A549 (cell line): ENCODE measurements at regions not wholly inside any gene's neighbourhood (a gene's known extent, or its start where the extent isn't known, plus 50 kb on each side); places are given as distances from the start of the nearest gene placed in this dataset.

ENCODE experiments used
- ATAC-seq, 2 experiments: fragments of 200-7000 bp in 1 of 2; fragments of >200 bp in 1 of 2; cut with Nextera tagmentation in 1 of 2; cut with Tn5 transposase in 1 of 2; 3 replicates each; pipeline versions ENCODE4 v1.8.0 to v1.9.1; 2018 to 2020; ENCODE audit warnings: mild to moderate bottlenecking in 1 of 2, moderate library complexity in 1 of 2
- CTCF ChIA-PET: fragments of 300-600 bp; sonication (Branson Sonifier 250); formaldehyde crosslinking; extraction: SDS; loops from one replicate; lab custom pipeline; 2021; ENCODE audit warnings: antibody characterized with exemption, inconsistent platforms; lab: Yijun Ruan, JAX
- POLR2A ChIA-PET: fragments of 350-600 bp; formaldehyde crosslinking; extraction: SDS; loops from one replicate; lab custom pipeline; 2021; ENCODE audit warnings: antibody characterized with exemption, inconsistent platforms; lab: Yijun Ruan, JAX
- DNase-seq, 2 experiments: peaks; one replicate each; pipeline versions ENCODE4 v3.0.0 to v3.0.0-alpha.2; 2011 to 2016; ENCODE audit warnings: low read depth in 1 of 2, low spot score in 1 of 2
- FAIRE-seq: peaks from 2 replicates; lab custom pipeline; 2011; peaks lifted over from hg19 to GRCh38; lab: Jason Lieb, UNC
- H3K27ac ChIP-seq, 2 experiments: fragments of >200 bp; sonication (Bioruptor Twin); formaldehyde crosslinking; 3 replicates each; pipeline ENCODE4 v1.5.1; 2016 to 2017
- H3K4me1 ChIP-seq: fragments of >200 bp; sonication (Bioruptor Twin); formaldehyde crosslinking; 3 replicates; pipeline ENCODE4 v1.6.1; 2016
- H3K4me2 ChIP-seq: fragments of >200 bp; sonication (Bioruptor Twin); formaldehyde crosslinking; 3 replicates; pipeline ENCODE4 v1.6.1; 2016
- H3K4me3 ChIP-seq: fragments of >200 bp; sonication (Bioruptor Twin); formaldehyde crosslinking; 3 replicates; pipeline ENCODE4 v1.5.1; 2016
- H3K9me3 ChIP-seq: fragments of >200 bp; sonication (Bioruptor Twin); formaldehyde crosslinking; 3 replicates; pipeline ENCODE4 v1.6.1; 2016
- CBX8 ChIP-seq: fragments of 200-600 bp; sonication (generic); IDR thresholded peaks from 2 replicates; pipeline ENCODE4 v1.6.1; 2016
- EHF ChIP-seq: fragments of 250-450 bp; sonication (Bioruptor Pico); IDR thresholded peaks from 2 replicates; pipeline ENCODE4 v1.5.0; 2020; ENCODE audit warnings: mild to moderate bottlenecking
- EP300 ChIP-seq, 2 experiments: fragments of >200 bp; sonication (Bioruptor Twin); formaldehyde crosslinking; IDR thresholded peaks; 2 replicates in 1 of 2; 3 replicates in 1 of 2; pipeline ENCODE4 v1.6.1; 2016 to 2017
- FOSB ChIP-seq: fragments of 250-450 bp; sonication (Bioruptor Pico); IDR thresholded peaks from 2 replicates; pipeline ENCODE4 v1.5.0; 2020; ENCODE audit warnings: mild to moderate bottlenecking, moderate library complexity
- HDAC2 ChIP-seq: fragments of 200-600 bp; sonication (generic); IDR thresholded peaks from 2 replicates; pipeline ENCODE4 v1.6.1; 2016
- KDM1A ChIP-seq: fragments of 200-600 bp; sonication (generic); IDR thresholded peaks from 2 replicates; pipeline ENCODE4 v1.6.1; 2016; ENCODE audit warnings: low read depth, mild to moderate bottlenecking
- KDM5A ChIP-seq: fragments of 200-600 bp; sonication (generic); IDR thresholded peaks from 2 replicates; pipeline ENCODE4 v1.6.1; 2016; ENCODE audit warnings: antibody characterized with exemption, mild to moderate bottlenecking
- MAFK ChIP-seq: fragments of 450-650 bp; IDR thresholded peaks from 2 replicates; pipeline ENCODE4 v1.6.1; 2014; ENCODE audit not compliant: partially characterized antibody
- MYC ChIP-seq: IDR thresholded peaks from 2 replicates; pipeline ENCODE4 v1.6.1; 2012; ENCODE audit warnings: mild to moderate bottlenecking, inconsistent platforms, low read length, improper control_type of control experiment, borderline replicate concordance
- NPAS2 ChIP-seq: fragments of 250-450 bp; sonication (Bioruptor Pico); IDR thresholded peaks from 2 replicates; pipeline ENCODE4 v1.8.0; 2022; ENCODE audit warnings: mild to moderate bottlenecking, moderate library complexity, borderline replicate concordance
- NR3C1 ChIP-seq: fragments of >200 bp; sonication (Bioruptor Twin); formaldehyde crosslinking; IDR thresholded peaks from 3 replicates; pipeline ENCODE4 v1.6.1; 2017
- RAD21 ChIP-seq, 2 experiments: fragments of >200 bp in 1 of 2; sonication (Bioruptor Twin) in 1 of 2; formaldehyde crosslinking in 1 of 2; IDR thresholded peaks in 1 of 2; conservative IDR thresholded peaks in 1 of 2; 2 replicates in 1 of 2; 3 replicates in 1 of 2; pipeline ENCODE4 v1.6.1; 2012 to 2018; ENCODE audit warnings: inconsistent platforms in 1 of 2
- RARB ChIP-seq: fragments of 250-450 bp; sonication (Bioruptor Pico); IDR thresholded peaks from 2 replicates; pipeline ENCODE4 v1.8.0; 2021; ENCODE audit warnings: mild to moderate bottlenecking, moderate library complexity
- RNF2 ChIP-seq: fragments of 200-600 bp; sonication (generic); IDR thresholded peaks from 2 replicates; pipeline ENCODE4 v1.6.1; 2016; ENCODE audit warnings: low read depth, mild to moderate bottlenecking, antibody characterized with exemption, moderate library complexity, borderline replicate concordance
- SMC3 ChIP-seq: fragments of >200 bp; sonication (Bioruptor Twin); formaldehyde crosslinking; IDR thresholded peaks from 3 replicates; pipeline ENCODE4 v1.6.1; 2018; ENCODE audit warnings: inconsistent platforms
- SREBF2 ChIP-seq: fragments of 450-650 bp; IDR thresholded peaks from 2 replicates; pipeline ENCODE4 v1.6.1; 2014; ENCODE audit warnings: mild to moderate bottlenecking, moderate library complexity
- TFCP2L1 ChIP-seq: fragments of 250-450 bp; sonication (Bioruptor Pico); IDR thresholded peaks from 2 replicates; pipeline ENCODE4 v1.5.0; 2021; ENCODE audit warnings: mild to moderate bottlenecking
- ZC3H11A ChIP-seq: fragments of 450-650 bp; IDR thresholded peaks from 2 replicates; pipeline ENCODE4 v1.6.1; 2014; ENCODE audit warnings: antibody characterized with exemption, mild to moderate bottlenecking
- ZNF302 ChIP-seq: fragments of 250-450 bp; sonication (Bioruptor Pico); IDR thresholded peaks from 2 replicates; pipeline ENCODE4 v1.9.0; 2021; ENCODE audit warnings: inconsistent platforms, mild to moderate bottlenecking, moderate library complexity
- ZSCAN20 ChIP-seq: fragments of 250-450 bp; sonication (Bioruptor Pico); IDR thresholded peaks from 2 replicates; pipeline ENCODE4 v1.8.0; 2022; ENCODE audit warnings: mild to moderate bottlenecking, moderate library complexity
- WGBS: methylation state at CpG from one replicate; pipeline ENCODE4 v1.1.6; 2017; ENCODE audit errors: missing lambda C conversion rate; 5-methylcytosine and 5-hydroxymethylcytosine counted together
- TF ChIP-seq, protein P1 (sequence below): IDR thresholded peaks from 2 replicates; pipeline ENCODE4 v1.6.1; 2012; ENCODE audit warnings: low read depth, borderline replicate concordance
- TF ChIP-seq, protein P2 (sequence below): fragments of >200 bp; sonication (Bioruptor Twin); formaldehyde crosslinking; IDR thresholded peaks from 3 replicates; pipeline ENCODE4 v1.6.1; 2016
- TF ChIP-seq, protein P3 (sequence below): fragments of >200 bp; sonication (Bioruptor Twin); formaldehyde crosslinking; IDR thresholded peaks from 2 replicates; pipeline ENCODE4 v1.6.1; 2016
- TF ChIP-seq, protein P4 (sequence below): fragments of 150-350 bp; IDR thresholded peaks from 2 replicates; pipeline ENCODE4 v1.6.1; 2014; ENCODE audit warnings: low read depth, mild to moderate bottlenecking, low read length
- TF ChIP-seq, protein P5 (sequence below): fragments of 250-450 bp; sonication (Bioruptor Pico); IDR thresholded peaks from 2 replicates; pipeline ENCODE4 v1.5.0; 2020; ENCODE audit warnings: low read depth, mild to moderate bottlenecking, moderate library complexity

DNA sequence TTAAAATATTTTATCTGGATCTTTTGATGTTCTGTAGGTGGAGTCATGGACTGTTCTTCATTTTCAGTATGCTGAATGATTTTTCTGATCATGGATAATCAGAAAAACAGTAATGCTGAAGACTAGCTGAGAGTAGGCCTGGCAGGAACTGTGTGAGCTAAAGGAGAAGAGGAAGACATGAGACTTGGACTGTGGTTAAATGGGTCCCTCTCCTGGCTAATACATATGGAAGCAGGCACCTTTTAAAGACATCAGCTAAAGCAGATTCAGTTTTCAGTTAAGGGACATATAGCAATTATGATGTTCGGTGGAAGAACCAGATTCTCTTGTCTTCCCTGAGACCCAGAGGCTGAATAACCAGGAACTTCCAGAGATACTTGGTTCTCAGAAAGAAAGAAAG lies 169.4 kb downstream of the OLFM4 start:
- no peaks in the 10 kb centered on the region for H3K4me1 ChIP-seq
- WGBS, result 11% methylated on average over 1 of the region's 1 CpG
- TF ChIP-seq EP300 (IDR thresholded peaks at IDR 0.05) (no peak), KDM1A (no peak), ZC3H11A (no peak), MYC (no peak), NR3C1 (no peak)
- ChIA-PET CTCF (interaction anchor here (0.7 kb wide), 1 partner anchor 10 kb away, joined by 3 read pairs; no protein-coding TSS in a partner anchor), POLR2A (no interaction called here)
- no peak overlapping the region for H3K4me2 ChIP-seq
- FAIRE-seq, result no peak
- no peak for ATAC-seq
- no peaks in the 10 kb centered on the region for H3K9me3 ChIP-seq
- DNase-seq, result no peak
- H3K27ac ChIP-seq, result no peak overlapping the region
- H3K4me3 ChIP-seq, result no peak overlapping the region

DNA sequence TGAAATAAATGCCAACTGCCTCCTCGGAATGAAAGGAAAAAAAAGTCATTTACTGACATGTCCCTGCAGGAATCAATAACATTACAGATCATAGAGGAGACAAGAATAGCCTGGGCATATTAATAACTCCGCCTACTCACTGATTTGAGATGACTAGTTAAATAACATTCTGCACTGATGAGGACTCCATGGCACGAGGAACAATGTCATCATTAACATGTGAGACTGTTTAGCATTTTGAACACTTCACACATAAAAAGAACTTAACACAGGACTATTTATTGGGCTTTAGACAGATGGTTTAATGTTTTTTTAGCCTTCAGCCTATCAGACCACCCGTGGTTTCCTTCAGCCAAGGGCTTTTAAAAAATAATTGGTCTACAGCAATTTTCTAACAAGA lies 170.1 kb downstream of the OLFM4 start:
- TF ChIP-seq, protein P1, sequence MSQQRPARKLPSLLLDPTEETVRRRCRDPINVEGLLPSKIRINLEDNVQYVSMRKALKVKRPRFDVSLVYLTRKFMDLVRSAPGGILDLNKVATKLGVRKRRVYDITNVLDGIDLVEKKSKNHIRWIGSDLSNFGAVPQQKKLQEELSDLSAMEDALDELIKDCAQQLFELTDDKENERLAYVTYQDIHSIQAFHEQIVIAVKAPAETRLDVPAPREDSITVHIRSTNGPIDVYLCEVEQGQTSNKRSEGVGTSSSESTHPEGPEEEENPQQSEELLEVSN, result no peak
- no peak for TF ChIP-seq HDAC2
- TF ChIP-seq, protein P2, sequence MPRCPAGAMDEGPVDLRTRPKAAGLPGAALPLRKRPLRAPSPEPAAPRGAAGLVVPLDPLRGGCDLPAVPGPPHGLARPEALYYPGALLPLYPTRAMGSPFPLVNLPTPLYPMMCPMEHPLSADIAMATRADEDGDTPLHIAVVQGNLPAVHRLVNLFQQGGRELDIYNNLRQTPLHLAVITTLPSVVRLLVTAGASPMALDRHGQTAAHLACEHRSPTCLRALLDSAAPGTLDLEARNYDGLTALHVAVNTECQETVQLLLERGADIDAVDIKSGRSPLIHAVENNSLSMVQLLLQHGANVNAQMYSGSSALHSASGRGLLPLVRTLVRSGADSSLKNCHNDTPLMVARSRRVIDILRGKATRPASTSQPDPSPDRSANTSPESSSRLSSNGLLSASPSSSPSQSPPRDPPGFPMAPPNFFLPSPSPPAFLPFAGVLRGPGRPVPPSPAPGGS, result no peak
- Histone ChIP-seq H3K4me2 (no peak overlapping the region), H3K4me3 (no peak overlapping the region), H3K27ac (no peak overlapping the region), H3K9me3 (no peaks in the 10 kb centered on the region), H3K4me1 (no peaks in the 10 kb centered on the region)
- FAIRE-seq (no peak), ATAC-seq (no peak), DNase-seq (no peak)
- POLR2A ChIA-PET, result no interaction called here
- WGBS, result 1% methylated on average over 4 of the region's 4 CpGs
- CTCF ChIA-PET, result interaction anchor here (0.7 kb wide), 1 partner anchor 9 kb away, joined by 3 read pairs; no protein-coding TSS in a partner anchor

DNA sequence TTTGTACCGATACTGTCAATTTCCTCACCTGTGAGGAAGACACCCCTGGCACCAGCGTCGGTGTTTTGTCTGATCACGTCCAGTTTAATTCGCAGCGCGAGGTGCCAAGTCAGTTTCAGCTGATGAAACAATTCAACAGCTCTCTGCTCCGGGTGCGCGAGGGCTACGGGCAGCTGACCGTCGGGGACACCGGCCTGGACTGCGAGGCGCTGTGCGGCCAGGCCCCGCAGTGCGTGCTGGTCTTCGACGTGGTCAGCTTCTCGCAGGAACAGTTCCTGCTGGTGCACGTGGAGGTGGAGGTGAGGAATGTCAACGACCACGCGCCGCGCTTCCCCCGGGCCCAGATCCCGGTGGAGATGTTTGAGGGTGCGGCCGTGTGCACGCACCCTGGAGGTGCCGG lies 171.5 kb downstream of the OLFM4 start:
- no peaks in the 10 kb centered on the region for H3K9me3 ChIP-seq
- WGBS, result 73% methylated on average over 13 of the region's 34 CpGs
- POLR2A ChIA-PET, result no interaction called here
- no peak for TF ChIP-seq KDM5A
- no peak for TF ChIP-seq ZSCAN20 (CRISPR knock-in tag)
- TF ChIP-seq, protein P3, sequence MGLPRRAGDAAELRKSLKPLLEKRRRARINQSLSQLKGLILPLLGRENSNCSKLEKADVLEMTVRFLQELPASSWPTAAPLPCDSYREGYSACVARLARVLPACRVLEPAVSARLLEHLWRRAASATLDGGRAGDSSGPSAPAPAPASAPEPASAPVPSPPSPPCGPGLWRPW, result no peak
- no peak overlapping the region for H3K4me2 ChIP-seq
- ATAC-seq, result no peak
- no peak overlapping the region for H3K27ac ChIP-seq
- no peak for FAIRE-seq
- no peak overlapping the region for H3K4me3 ChIP-seq
- no peak for DNase-seq
- H3K4me1 ChIP-seq, result no peaks in the 10 kb centered on the region
- CTCF ChIA-PET, result no interaction called here

DNA sequence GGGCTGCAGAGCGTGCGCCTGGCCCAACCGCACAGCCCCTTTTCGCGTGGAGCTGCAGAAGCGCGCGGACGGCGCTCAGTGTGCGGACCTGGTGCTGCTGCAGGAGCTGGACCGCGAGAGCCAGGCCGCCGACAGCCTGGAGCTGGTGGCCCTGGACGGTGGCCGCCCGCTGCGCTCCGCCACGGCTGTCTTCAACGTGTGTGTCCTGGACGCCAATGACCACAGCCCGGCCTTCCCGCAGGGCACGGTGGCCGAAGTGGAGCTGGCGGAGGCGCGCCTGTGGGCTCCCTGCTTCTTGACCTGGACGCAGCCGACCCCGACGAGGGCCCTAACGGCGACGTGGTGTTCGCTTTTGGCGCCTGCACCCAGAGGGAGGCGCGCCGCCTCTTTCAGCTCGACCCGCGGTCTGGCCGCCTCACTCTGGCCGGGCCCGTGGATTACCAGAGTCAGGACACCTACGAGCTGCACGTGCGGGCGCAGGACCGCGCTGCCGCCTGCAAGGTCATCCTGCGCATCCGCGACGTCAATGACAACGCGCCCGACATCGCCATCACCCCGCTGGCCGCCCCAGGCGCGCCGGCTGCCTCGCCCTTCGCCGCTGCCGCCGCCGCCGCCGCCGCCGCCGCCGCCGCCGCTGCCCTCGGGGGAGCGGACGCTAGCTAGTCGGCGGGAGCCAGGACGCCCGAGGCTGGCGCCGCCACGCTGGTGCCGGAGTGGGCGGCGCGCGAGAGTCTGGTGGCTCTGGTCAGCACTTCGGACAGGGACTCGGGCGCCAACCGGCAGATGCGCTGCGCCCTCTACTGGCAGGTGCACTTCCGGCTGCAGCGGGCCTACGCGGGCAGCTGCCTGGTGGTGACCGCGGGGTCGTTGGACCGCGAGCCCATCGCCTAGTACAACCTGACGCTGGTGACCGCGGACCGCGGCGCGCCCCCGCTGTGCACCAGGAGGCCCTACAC lies 172.2 kb downstream of the OLFM4 start:
- DNase-seq (no peak), ATAC-seq (no peak), FAIRE-seq (no peak)
- no peak for TF ChIP-seq TFCP2L1 (CRISPR knock-in tag)
- no peak for TF ChIP-seq ZNF302 (CRISPR knock-in tag)
- TF ChIP-seq SREBF2, result no peak
- TF ChIP-seq, protein P4, sequence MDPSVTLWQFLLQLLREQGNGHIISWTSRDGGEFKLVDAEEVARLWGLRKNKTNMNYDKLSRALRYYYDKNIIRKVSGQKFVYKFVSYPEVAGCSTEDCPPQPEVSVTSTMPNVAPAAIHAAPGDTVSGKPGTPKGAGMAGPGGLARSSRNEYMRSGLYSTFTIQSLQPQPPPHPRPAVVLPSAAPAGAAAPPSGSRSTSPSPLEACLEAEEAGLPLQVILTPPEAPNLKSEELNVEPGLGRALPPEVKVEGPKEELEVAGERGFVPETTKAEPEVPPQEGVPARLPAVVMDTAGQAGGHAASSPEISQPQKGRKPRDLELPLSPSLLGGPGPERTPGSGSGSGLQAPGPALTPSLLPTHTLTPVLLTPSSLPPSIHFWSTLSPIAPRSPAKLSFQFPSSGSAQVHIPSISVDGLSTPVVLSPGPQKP, result no peak
- TF ChIP-seq RNF2, result no peak
- TF ChIP-seq FOSB (CRISPR knock-in tag), result no peak
- TF ChIP-seq MAFK, result no peak
- no peak for TF ChIP-seq NPAS2 (CRISPR knock-in tag)
- no peak for TF ChIP-seq RAD21 (conservative IDR thresholded peaks at IDR 0.05 in 1 of 2, IDR thresholded peaks at IDR 0.05 in 1 of 2)
- no peak for TF ChIP-seq RARB
- no peak for TF ChIP-seq EHF (CRISPR knock-in tag)
- TF ChIP-seq SMC3, result no peak
- TF ChIP-seq CBX8, result no peak
- TF ChIP-seq, protein P5, sequence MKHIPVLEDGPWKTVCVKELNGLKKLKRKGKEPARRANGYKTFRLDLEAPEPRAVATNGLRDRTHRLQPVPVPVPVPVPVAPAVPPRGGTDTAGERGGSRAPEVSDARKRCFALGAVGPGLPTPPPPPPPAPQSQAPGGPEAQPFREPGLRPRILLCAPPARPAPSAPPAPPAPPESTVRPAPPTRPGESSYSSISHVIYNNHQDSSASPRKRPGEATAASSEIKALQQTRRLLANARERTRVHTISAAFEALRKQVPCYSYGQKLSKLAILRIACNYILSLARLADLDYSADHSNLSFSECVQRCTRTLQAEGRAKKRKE (CRISPR knock-in tag), result no peak
- WGBS, result 92% methylated on average over 26 of the region's 121 CpGs
- Histone ChIP-seq H3K4me3 (no peak overlapping the region), H3K4me1 (no peaks in the 10 kb centered on the region), H3K4me2 (no peak overlapping the region), H3K9me3 (no peaks in the 10 kb centered on the region), H3K27ac (no peak overlapping the region)
- POLR2A ChIA-PET, result no interaction called here
- CTCF ChIA-PET, result no interaction called here
